Endothelial cell of umbilical vein (primary cell): ENCODE measurements at regions not wholly inside any gene's neighbourhood (a gene's known extent, or its start where the extent isn't known, plus 50 kb on each side); places are given as distances from the start of the nearest gene placed in this dataset.

Experiments
- BruUV-seq: library from RNA; stranded (reverse); fragments of 400-500 nt; replicated peaks from 2 replicates; lab custom pipeline; 2021; lab: Mats Ljungman, UMichigan
- CTCF ChIA-PET: fragments of 300-600, 350-600 bp; sonication (Branson Sonifier 250); formaldehyde crosslinking; loops from one replicate; lab custom pipeline; 2021; ENCODE audit warnings: antibody characterized with exemption, inconsistent platforms; lab: Charles Lee
- POLR2A ChIA-PET: fragments of 300-600, 350-600 bp; sonication (Branson Sonifier 250); formaldehyde crosslinking; loops from one replicate; lab custom pipeline; 2021; ENCODE audit warnings: antibody characterized with exemption, inconsistent platforms; lab: Charles Lee
- DNase-seq: peaks from one replicate; pipeline ENCODE4 v3.0.0-alpha.2; 2011; ENCODE audit warnings: low read depth, low spot score
- FAIRE-seq: peaks from 2 replicates; lab custom pipeline; 2011; peaks lifted over from hg19 to GRCh38; lab: Jason Lieb, UNC
- H2AFZ ChIP-seq: 2 replicates; pipeline ENCODE4 v1.6.0; 2012; ENCODE audit warnings: low read depth, low read length, control low read depth, inconsistent platforms
- H3K27ac ChIP-seq: 2 replicates; pipeline ENCODE4 v1.5.1; 2011; ENCODE audit warnings: low read depth, mild to moderate bottlenecking, control low read depth, low read length, moderate library complexity; ENCODE audit not compliant: insufficient read depth
- H3K27me3 ChIP-seq, 2 experiments: 2 replicates each; pipeline versions ENCODE4 v1.6.0 to v1.6.1; 2011; ENCODE audit warnings: low read length in 2 of 2, mixed read lengths in 1 of 2; ENCODE audit not compliant: control insufficient read depth in 2 of 2, insufficient read depth in 2 of 2
- H3K36me3 ChIP-seq, 2 experiments: 2 replicates in 1 of 2; 3 replicates in 1 of 2; pipeline ENCODE4 v1.5.1; 2011; ENCODE audit warnings: low read length in 2 of 2, mild to moderate bottlenecking in 1 of 2, moderate library complexity in 1 of 2; ENCODE audit not compliant: control insufficient read depth in 2 of 2, insufficient read depth in 2 of 2; ENCODE audit errors: extremely low read depth in 1 of 2
- H3K4me1 ChIP-seq: 3 replicates; pipeline ENCODE4 v1.5.1; 2011; ENCODE audit warnings: mild to moderate bottlenecking, low read length; ENCODE audit not compliant: control insufficient read depth, insufficient read depth; ENCODE audit errors: extremely low read depth
- H3K4me2 ChIP-seq: 2 replicates; pipeline ENCODE4 v1.6.1; 2011; ENCODE audit warnings: low read length, control low read depth, mixed read lengths; ENCODE audit not compliant: insufficient read depth
- H3K4me3 ChIP-seq, 3 experiments: fragments of 200-600 bp in 1 of 3; sonication (generic), shearing (Covaris generic) in 1 of 3; replicated peaks in 1 of 3; 2 replicates each; pipeline ENCODE4 v1.5.1; 2011 to 2016; ENCODE audit warnings: control low read depth in 3 of 3, low read length in 3 of 3, mild to moderate bottlenecking in 2 of 3, inconsistent platforms in 1 of 3, low read depth in 1 of 3, moderate library complexity in 1 of 3; ENCODE audit not compliant: insufficient read depth in 1 of 3
- H3K79me2 ChIP-seq: 2 replicates; pipeline ENCODE4 v1.6.0; 2012; ENCODE audit warnings: low read length, inconsistent platforms; ENCODE audit not compliant: control insufficient read depth, insufficient read depth
- H3K9ac ChIP-seq: replicated peaks from 2 replicates; pipeline ENCODE3; 2011; ENCODE audit warnings: low read length, control low read depth; ENCODE audit not compliant: insufficient read depth; ENCODE audit errors: extremely low read depth
- H3K9me1 ChIP-seq: replicated peaks from 3 replicates; pipeline ENCODE4 v1.6.0; 2011; ENCODE audit warnings: mild to moderate bottlenecking, low read length; ENCODE audit not compliant: control insufficient read depth, insufficient read depth; ENCODE audit errors: extremely low read depth
- H3K9me3 ChIP-seq: replicated peaks from 2 replicates; pipeline ENCODE4 v1.5.1; 2012; ENCODE audit warnings: low read length, inconsistent platforms; ENCODE audit not compliant: control insufficient read depth, insufficient read depth
- H4K20me1 ChIP-seq: replicated peaks from 2 replicates; pipeline ENCODE3; 2011; ENCODE audit warnings: mild to moderate bottlenecking, low read length; ENCODE audit not compliant: control insufficient read depth, insufficient read depth; ENCODE audit errors: extremely low read depth
- CTCF ChIP-seq, 2 donors: IDR thresholded peaks; 1 replicate in 1 of 2; 2 replicates in 1 of 2; pipeline ENCODE4 v1.5.1; 2011; ENCODE audit warnings: low read length in 2 of 2, mild to moderate bottlenecking in 2 of 2, moderate library complexity in 2 of 2, control low read depth in 1 of 2, inconsistent platforms in 1 of 2, low read depth in 1 of 2; ENCODE audit not compliant: insufficient read depth in 1 of 2; ENCODE audit errors: extremely low read depth in 1 of 2
- EZH2 ChIP-seq: IDR thresholded peaks from 2 replicates; pipeline ENCODE4 v1.6.1; 2012; ENCODE audit warnings: borderline replicate concordance, low read depth, mild to moderate bottlenecking, moderate library complexity, low read length, inconsistent platforms; ENCODE audit not compliant: severe bottlenecking
- FOS ChIP-seq: IDR thresholded peaks from 2 replicates; pipeline ENCODE4 v1.6.1; 2011; ENCODE audit warnings: mild to moderate bottlenecking, low read length, moderate library complexity, borderline replicate concordance; ENCODE audit not compliant: insufficient read depth
- GATA2 ChIP-seq: IDR thresholded peaks from 2 replicates; pipeline ENCODE4 v1.7.0; 2011; ENCODE audit warnings: low read depth, mild to moderate bottlenecking, moderate library complexity, mixed read lengths, low read length; ENCODE audit not compliant: insufficient read length, insufficient read depth
- JUN ChIP-seq: IDR thresholded peaks from 2 replicates; pipeline ENCODE4 v1.6.1; 2011; ENCODE audit warnings: borderline replicate concordance, low read depth; ENCODE audit not compliant: insufficient read length, insufficient read depth
- MAX ChIP-seq: IDR thresholded peaks from 2 replicates; pipeline ENCODE4 v1.6.1; 2011; ENCODE audit not compliant: insufficient read depth, insufficient read length
- MYC ChIP-seq: IDR thresholded peaks from one replicate; pipeline ENCODE4 v1.6.1; 2011; ENCODE audit warnings: mild to moderate bottlenecking, low read depth, low read length
- POLR2A ChIP-seq: IDR thresholded peaks from 2 replicates; pipeline ENCODE4 v1.6.1; 2012; ENCODE audit warnings: low read depth, mild to moderate bottlenecking, control low read depth, low read length
- POLR2AphosphoS5 ChIP-seq: IDR thresholded peaks from 2 replicates; pipeline ENCODE4 v1.6.1; 2012; ENCODE audit warnings: low read depth, mild to moderate bottlenecking, control low read depth, low read length, moderate library complexity; ENCODE audit not compliant: insufficient read depth
- dilution Hi-C: fragments of 300-500 bp; cut with MboI; formaldehyde crosslinking; loops from one replicate; pipeline ENCODE4 v1.15.0; 2019; ENCODE audit warnings: low sequenced_read_pairs; ENCODE audit not compliant: extremely low pct_ligation_motif_present
- intact Hi-C: fragments of 100-400 bp; cut with micrococcal nuclease; formaldehyde crosslinking; loops from one replicate; pipeline ENCODE4 v1.10.0; 2022

- dilution Hi-C loops (no loop called here), intact Hi-C loops (no loop called here)
- Histone ChIP-seq H4K20me1 (no peaks in the 10 kb centered on the region), H3K79me2 (no peaks in the 10 kb centered on the region), H3K4me2 (no peak overlapping the region), H3K27ac (no peak overlapping the region), H3K9ac (no peak overlapping the region), H3K4me3 (no peak overlapping the region), H3K27me3 (no peaks in the 10 kb centered on the region), H2AFZ (no peak overlapping the region), H3K9me3 (peaks cover 4% of the 10 kb centered on the region), H3K9me1 (no peaks in the 10 kb centered on the region), H3K4me1 (no peaks in the 10 kb centered on the region), H3K36me3 (no peaks in the 10 kb centered on the region)
- CTCF ChIA-PET: no interaction called here
- TF ChIP-seq GATA2 (no peak), MYC (no peak), POLR2AphosphoS5 (no peak), POLR2A (no peak), EZH2 (no peak), JUN (no peak), FOS (no peak), CTCF (IDR thresholded peaks at IDR 0.05; ENCODE audit: extremely low read depth in 1 of 2, insufficient read depth in 1 of 2, low read depth in 1 of 2, low read length in 2 of 2) (no peak), MAX (no peak)
- FAIRE-seq: no peak
- BruUV-seq: no TSS peak
- POLR2A ChIA-PET: no interaction called here
- no peak for DNase-seq
Measured at GRCh38 chr3:3705090-3705775, 94.0 kb upstream of the LRRN1 start.
